Panc1 (cell line): ENCODE measurements at regions not wholly inside any gene's neighbourhood (a gene's known extent, or its start where the extent isn't known, plus 50 kb on each side); places are given as distances from the start of the nearest gene placed in this dataset.

ENCODE experiments used
- ATAC-seq: fragments of 200-7000 bp; cut with Tn5 transposase; 2 replicates; pipeline ENCODE4 v1.9.1; 2020; ENCODE audit warnings: mild to moderate bottlenecking, moderate library complexity
- BruUV-seq: library from RNA; stranded (reverse); fragments of 400-500 nt; replicated peaks from 2 replicates; lab custom pipeline; 2021; lab: Mats Ljungman, UMichigan
- CTCF ChIA-PET: fragments of 300-600 bp; sonication (Branson Sonifier 250); formaldehyde crosslinking; loops from one replicate; lab custom pipeline; 2022; ENCODE audit warnings: antibody characterized with exemption; lab: Charles Lee
- POLR2A ChIA-PET: fragments of 300-600 bp; sonication (Branson Sonifier 250); formaldehyde crosslinking; loops from one replicate; lab custom pipeline; 2022; ENCODE audit warnings: antibody characterized with exemption; lab: Charles Lee
- DNase-seq: peaks from one replicate; pipeline ENCODE4 v3.0.0-alpha.2; 2010; ENCODE audit warnings: low read depth, low spot score
- H3K27ac ChIP-seq: 2 replicates; pipeline ENCODE4 v1.5.1; 2011; ENCODE audit warnings: mild to moderate bottlenecking, low read length, inconsistent platforms
- H3K27me3 ChIP-seq: fragments of 200-500 bp; sonication (Bioruptor generic); 2 replicates; pipeline ENCODE4 v1.6.0; 2014; ENCODE audit warnings: low read length, inconsistent platforms; ENCODE audit not compliant: control insufficient read depth, insufficient read depth
- H3K36me3 ChIP-seq: fragments of 200-500 bp; sonication (Bioruptor generic); 2 replicates; pipeline ENCODE4 v1.5.1; 2014; ENCODE audit warnings: inconsistent platforms, mild to moderate bottlenecking, low read length, moderate library complexity; ENCODE audit not compliant: control insufficient read depth, insufficient read depth
- H3K4me1 ChIP-seq: 2 replicates; pipeline ENCODE4 v1.5.1; 2011; ENCODE audit warnings: inconsistent platforms, mild to moderate bottlenecking, low read length, moderate library complexity; ENCODE audit not compliant: control insufficient read depth, insufficient read depth
- H3K4me3 ChIP-seq, 2 experiments: 2 replicates each; pipeline ENCODE4 v1.5.1; 2011 to 2012; ENCODE audit warnings: low read depth in 2 of 2, low read length in 2 of 2, mild to moderate bottlenecking in 2 of 2, inconsistent platforms in 1 of 2, moderate library complexity in 1 of 2
- H3K9me3 ChIP-seq: fragments of 200-500 bp; sonication (Bioruptor generic); 2 replicates; pipeline ENCODE4 v1.5.1; 2014; ENCODE audit warnings: low read depth, mild to moderate bottlenecking, inconsistent platforms, low read length, moderate library complexity; ENCODE audit not compliant: control insufficient read depth, insufficient read depth
- CTCF ChIP-seq: fragments of 450-650 bp; IDR thresholded peaks from 2 replicates; pipeline ENCODE4 v1.5.1; 2017; ENCODE audit warnings: mild to moderate bottlenecking
- POLR2AphosphoS5 ChIP-seq: IDR thresholded peaks from 2 replicates; pipeline ENCODE4 v1.6.1; 2012; ENCODE audit warnings: mild to moderate bottlenecking, low read depth, low read length, moderate library complexity
- SIN3A ChIP-seq: IDR thresholded peaks from 2 replicates; pipeline ENCODE4 v1.6.1; 2012; ENCODE audit warnings: low read depth, mild to moderate bottlenecking, low read length, moderate library complexity, borderline replicate concordance; ENCODE audit not compliant: insufficient read depth
- TCF7L2 ChIP-seq: IDR thresholded peaks from 2 replicates; pipeline ENCODE4 v1.6.1; 2011; ENCODE audit warnings: mild to moderate bottlenecking, low read depth, low read length, inconsistent platforms
- in situ Hi-C: cut with HindIII; loops from 2 replicates; pipeline ENCODE4 v1.10.0; 2016; ENCODE audit warnings: low sequenced_read_pairs, low pct_unique_long_range_greater_than_20kb
- intact Hi-C: fragments of 100-400 bp; cut with micrococcal nuclease; formaldehyde crosslinking; loops from one replicate; pipeline ENCODE4 v1.10.0; 2022; ENCODE audit not compliant: unreplicated experiment
- TF ChIP-seq, protein P1 (sequence below), 2 experiments: IDR thresholded peaks; 2 replicates each; pipeline ENCODE4 v1.6.1; 2011 to 2012; ENCODE audit warnings: low read depth in 2 of 2, control low read depth in 1 of 2, low read length in 1 of 2, mild to moderate bottlenecking in 1 of 2, moderate library complexity in 1 of 2; ENCODE audit not compliant: insufficient read depth in 1 of 2

DNA sequence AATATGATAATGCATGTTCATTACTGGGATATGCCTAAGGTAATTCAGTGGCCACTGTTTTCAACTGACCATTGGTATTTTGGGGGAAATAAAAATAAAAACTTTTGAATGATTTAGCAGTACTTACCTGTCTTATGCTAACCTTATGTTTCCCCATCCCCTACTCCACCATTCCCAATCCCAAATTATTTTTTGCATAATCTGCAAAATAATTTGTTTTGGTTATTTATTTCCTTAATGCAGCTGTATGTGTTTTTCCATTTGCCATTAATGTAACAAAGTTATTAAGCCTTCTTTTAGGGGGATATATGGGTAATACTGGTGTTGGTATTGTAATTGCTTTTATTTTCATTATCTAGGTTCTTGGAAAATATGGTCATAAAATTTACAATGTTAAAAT lies 213.9 kb upstream of the GULP1 start:
- in situ Hi-C loops: no loop called here
- no peaks in the 10 kb centered on the region for H3K9me3 ChIP-seq
- H3K36me3 ChIP-seq: no peaks in the 10 kb centered on the region
- TF ChIP-seq CTCF (no peak), POLR2AphosphoS5 (no peak), SIN3A (no peak), TCF7L2 (no peak)
- TF ChIP-seq, protein P1, sequence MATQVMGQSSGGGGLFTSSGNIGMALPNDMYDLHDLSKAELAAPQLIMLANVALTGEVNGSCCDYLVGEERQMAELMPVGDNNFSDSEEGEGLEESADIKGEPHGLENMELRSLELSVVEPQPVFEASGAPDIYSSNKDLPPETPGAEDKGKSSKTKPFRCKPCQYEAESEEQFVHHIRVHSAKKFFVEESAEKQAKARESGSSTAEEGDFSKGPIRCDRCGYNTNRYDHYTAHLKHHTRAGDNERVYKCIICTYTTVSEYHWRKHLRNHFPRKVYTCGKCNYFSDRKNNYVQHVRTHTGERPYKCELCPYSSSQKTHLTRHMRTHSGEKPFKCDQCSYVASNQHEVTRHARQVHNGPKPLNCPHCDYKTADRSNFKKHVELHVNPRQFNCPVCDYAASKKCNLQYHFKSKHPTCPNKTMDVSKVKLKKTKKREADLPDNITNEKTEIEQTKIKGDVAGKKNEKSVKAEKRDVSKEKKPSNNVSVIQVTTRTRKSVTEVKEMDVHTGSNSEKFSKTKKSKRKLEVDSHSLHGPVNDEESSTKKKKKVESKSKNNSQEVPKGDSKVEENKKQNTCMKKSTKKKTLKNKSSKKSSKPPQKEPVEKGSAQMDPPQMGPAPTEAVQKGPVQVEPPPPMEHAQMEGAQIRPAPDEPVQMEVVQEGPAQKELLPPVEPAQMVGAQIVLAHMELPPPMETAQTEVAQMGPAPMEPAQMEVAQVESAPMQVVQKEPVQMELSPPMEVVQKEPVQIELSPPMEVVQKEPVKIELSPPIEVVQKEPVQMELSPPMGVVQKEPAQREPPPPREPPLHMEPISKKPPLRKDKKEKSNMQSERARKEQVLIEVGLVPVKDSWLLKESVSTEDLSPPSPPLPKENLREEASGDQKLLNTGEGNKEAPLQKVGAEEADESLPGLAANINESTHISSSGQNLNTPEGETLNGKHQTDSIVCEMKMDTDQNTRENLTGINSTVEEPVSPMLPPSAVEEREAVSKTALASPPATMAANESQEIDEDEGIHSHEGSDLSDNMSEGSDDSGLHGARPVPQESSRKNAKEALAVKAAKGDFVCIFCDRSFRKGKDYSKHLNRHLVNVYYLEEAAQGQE (IDR thresholded peaks at IDR 0.05; ENCODE audit: insufficient read depth in 1 of 2, low read depth in 2 of 2, low read length in 1 of 2): no peak
- no peaks in the 10 kb centered on the region for H3K4me1 ChIP-seq
- no peaks in the 10 kb centered on the region for H3K27me3 ChIP-seq
- no peak overlapping the region for H3K4me3 ChIP-seq
- CTCF ChIA-PET: no interaction called here
- POLR2A ChIA-PET: interaction anchor here (0.6 kb wide), 1 partner anchor 124 kb away, joined by 3 read pairs; no protein-coding TSS in a partner anchor
- DNase-seq: no peak
- intact Hi-C loops: no loop called here
- no peak overlapping the region for H3K27ac ChIP-seq
- no peak for ATAC-seq
- no TSS peak for BruUV-seq

DNA sequence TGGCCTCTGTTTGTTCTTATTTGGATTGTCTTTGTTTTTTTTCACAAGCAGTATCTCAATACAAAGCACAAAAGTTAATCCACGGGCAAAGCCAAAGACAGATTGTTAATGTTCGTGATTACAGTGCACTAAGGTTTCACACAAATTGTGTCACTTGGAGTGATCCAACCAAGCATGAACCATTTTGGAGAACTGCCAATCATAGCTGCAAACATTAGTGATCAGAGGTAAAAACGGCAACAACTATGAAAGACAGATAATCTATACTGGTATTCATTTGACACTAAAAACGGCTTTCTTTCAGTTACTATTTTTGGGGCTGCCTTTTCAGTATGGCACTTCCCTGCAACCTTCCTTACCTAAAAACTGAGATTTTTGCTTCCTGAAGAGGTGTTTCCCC lies 213.1 kb upstream of the GULP1 start:
- intact Hi-C loops (no loop called here), in situ Hi-C loops (no loop called here)
- Histone ChIP-seq H3K9me3 (no peaks in the 10 kb centered on the region), H3K4me1 (no peaks in the 10 kb centered on the region), H3K27me3 (no peaks in the 10 kb centered on the region), H3K27ac (no peak overlapping the region), H3K4me3 (no peak overlapping the region), H3K36me3 (no peaks in the 10 kb centered on the region)
- no peak for ATAC-seq
- BruUV-seq: no TSS peak
- no peak for DNase-seq
- TF ChIP-seq CTCF (no peak), POLR2AphosphoS5 (no peak)
- TF ChIP-seq, protein P1 (IDR thresholded peaks at IDR 0.05; ENCODE audit: insufficient read depth in 1 of 2, low read depth in 2 of 2, low read length in 1 of 2): no peak
- CTCF ChIA-PET: no interaction called here
- POLR2A ChIA-PET: no interaction called here
